ENCODE measurements at regions not wholly inside any gene's neighbourhood (a gene's known extent, or its start where the extent isn't known, plus 50 kb on each side); places are given as distances from the start of the nearest gene placed in this dataset.

- no peak for TF ChIP-seq CTCF (IDR thresholded peaks at IDR 0.05; ENCODE audit: low read depth, low read length)
- Histone ChIP-seq H3K9me3 (ENCODE audit: severe bottlenecking) (no peaks in the 10 kb centered on the region), H3K4me3 (ENCODE audit: low read depth, low read length) (no peak overlapping the region), H3K27ac (no peak overlapping the region), H3K27me3 (ENCODE audit: insufficient read depth, low read depth, severe bottlenecking) (no peaks in the 10 kb centered on the region), H3K36me3 (no peaks in the 10 kb centered on the region)
- no peak for DNase-seq
Observed at GRCh38 chr6:68476611-68477010, 158.5 kb upstream of the ADGRB3 start.

GRCh38 chr6:68473433-68474210, 161.5 kb upstream of the ADGRB3 start:
- Histone ChIP-seq H3K27me3 (ENCODE audit: insufficient read depth, low read depth, severe bottlenecking) (no peaks in the 10 kb centered on the region), H3K4me3 (ENCODE audit: low read depth, low read length) (no peak overlapping the region), H3K36me3 (no peaks in the 10 kb centered on the region), H3K9me3 (ENCODE audit: severe bottlenecking) (no peaks in the 10 kb centered on the region), H3K27ac (no peak overlapping the region)
- TF ChIP-seq CTCF (IDR thresholded peaks at IDR 0.05; ENCODE audit: low read depth, low read length): no peak
- no peak for DNase-seq

GRCh38 chr6:68468244-68468884, 166.7 kb upstream of the ADGRB3 start:
- Histone ChIP-seq H3K4me3 (ENCODE audit: low read depth, low read length) (no peak overlapping the region), H3K36me3 (no peaks in the 10 kb centered on the region), H3K9me3 (ENCODE audit: severe bottlenecking) (no peaks in the 10 kb centered on the region), H3K27me3 (ENCODE audit: insufficient read depth, low read depth, severe bottlenecking) (no peaks in the 10 kb centered on the region), H3K27ac (no peak overlapping the region)
- peak; percentile 37; the same call in 1 of the 2 replicates for TF ChIP-seq CTCF (IDR thresholded peaks at IDR 0.05; ENCODE audit: low read depth, low read length)
- DNase-seq: peak; percentile 38

GRCh38 chr6:68458447-68458846, 176.6 kb upstream of the ADGRB3 start:
- Histone ChIP-seq H3K9me3 (ENCODE audit: severe bottlenecking) (no peaks in the 10 kb centered on the region), H3K4me3 (ENCODE audit: low read depth, low read length) (no peak overlapping the region), H3K27me3 (ENCODE audit: insufficient read depth, low read depth, severe bottlenecking) (no peaks in the 10 kb centered on the region), H3K27ac (no peak overlapping the region), H3K36me3 (no peaks in the 10 kb centered on the region)
- no peak for TF ChIP-seq CTCF (IDR thresholded peaks at IDR 0.05; ENCODE audit: low read depth, low read length)
- no peak for DNase-seq

DNA sequence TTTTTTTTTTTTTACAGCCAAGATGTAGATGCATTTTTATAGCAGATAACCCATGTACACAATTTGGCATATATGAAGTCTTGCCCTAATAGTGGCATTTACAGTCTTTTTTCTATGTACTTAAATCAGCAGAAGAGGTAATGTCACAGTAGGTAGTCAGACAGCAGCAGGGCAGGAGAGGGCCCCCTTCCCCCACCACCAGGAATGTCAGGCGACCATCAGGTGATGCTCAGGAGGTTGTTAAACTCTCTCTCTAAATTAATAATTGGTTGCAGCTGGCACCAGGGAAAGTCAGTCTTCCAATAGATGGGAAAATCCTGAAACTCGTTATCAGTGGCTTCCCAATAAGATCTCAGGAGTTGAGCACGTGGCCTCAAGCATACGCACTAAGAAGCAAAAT, 188.0 kb upstream of the ADGRB3 start:
- no peak overlapping the region for H3K4me3 ChIP-seq (ENCODE audit: low read depth, low read length)
- no peaks in the 10 kb centered on the region for H3K36me3 ChIP-seq
- no peak for DNase-seq
- H3K27ac ChIP-seq: no peak overlapping the region
- H3K27me3 ChIP-seq (ENCODE audit: insufficient read depth, low read depth, severe bottlenecking): no peaks in the 10 kb centered on the region
- no peaks in the 10 kb centered on the region for H3K9me3 ChIP-seq (ENCODE audit: severe bottlenecking)
- TF ChIP-seq CTCF (IDR thresholded peaks at IDR 0.05; ENCODE audit: low read depth, low read length): no peak
